Uterus (tissue), 2 donors: ENCODE measurements at regions not wholly inside any gene's neighbourhood (a gene's known extent, or its start where the extent isn't known, plus 50 kb on each side); places are given as distances from the start of the nearest gene placed in this dataset.

Experiments
- CTCF ChIP-seq, 4 experiments: fragments of 200-600 bp in 2 of 4; fragments of 450-650 bp in 2 of 4; sonication (generic) in 2 of 4; IDR thresholded peaks; one replicate each; pipeline ENCODE4 v1.5.1; 2016 to 2019; ENCODE audit warnings: antibody characterized with exemption in 4 of 4, mild to moderate bottlenecking in 2 of 4, moderate library complexity in 1 of 4
- POLR2A ChIP-seq, 2 donors: fragments of 450-650 bp; IDR thresholded peaks; one replicate each; pipeline ENCODE4 v1.6.1; 2016; ENCODE audit warnings: antibody characterized with exemption in 2 of 2, mild to moderate bottlenecking in 1 of 2, moderate library complexity in 1 of 2

- TF ChIP-seq CTCF (IDR thresholded peaks at IDR 0.05) (no peak), POLR2A (IDR thresholded peaks at IDR 0.05) (no peak)
Measured at GRCh38 chr7:12974451-12975166, 287.2 kb downstream of the ARL4A start.
